IMR-90 (cell line): ENCODE measurements at regions not wholly inside any gene's neighbourhood (a gene's known extent, or its start where the extent isn't known, plus 50 kb on each side); places are given as distances from the start of the nearest gene placed in this dataset.

Experiments
- ATAC-seq: fragments of 200-7000 bp; cut with Tn5 transposase; 2 replicates; pipeline ENCODE4 v1.9.1; 2020; ENCODE audit warnings: low read depth, mild to moderate bottlenecking, moderate library complexity
- BruUV-seq: library from RNA; stranded (reverse); fragments of 400-500 nt; replicated peaks from 2 replicates; lab custom pipeline; 2021; lab: Mats Ljungman, UMichigan
- CTCF ChIA-PET: fragments of 300-600 bp; formaldehyde crosslinking; extraction: SDS; loops from one replicate; lab custom pipeline; 2021; ENCODE audit warnings: antibody characterized with exemption; lab: Yijun Ruan, JAX
- POLR2A ChIA-PET: fragments of 300-600 bp; sonication (Branson Sonifier 250); formaldehyde crosslinking; loops from one replicate; lab custom pipeline; 2022; ENCODE audit warnings: antibody characterized with exemption; ENCODE audit not compliant: unreplicated experiment; lab: Charles Lee
- DNase-seq: peaks from one replicate; pipeline ENCODE4 v3.0.0; 2013
- H2AFZ ChIP-seq: replicated peaks from 2 replicates; pipeline ENCODE3; 2013; ENCODE audit warnings: low read length, mild to moderate bottlenecking; ENCODE audit not compliant: poor library complexity
- H2AK5ac ChIP-seq: 2 replicates; pipeline ENCODE4 v1.6.1; 2013; ENCODE audit warnings: low read depth, low read length, inconsistent platforms
- H2AK9ac ChIP-seq: replicated peaks from 2 replicates; pipeline ENCODE3; 2013; ENCODE audit warnings: mild to moderate bottlenecking, low read depth, low read length, moderate library complexity; ENCODE audit not compliant: poor library complexity
- H2BK120ac ChIP-seq: 2 replicates; pipeline ENCODE4 v1.6.1; 2013; ENCODE audit warnings: low read depth, low read length, inconsistent platforms
- H2BK15ac ChIP-seq: 3 replicates; pipeline ENCODE4 v1.6.1; 2013; ENCODE audit warnings: low read depth, low read length, inconsistent platforms
- H2BK20ac ChIP-seq: 2 replicates; pipeline ENCODE4 v1.6.1; 2013; ENCODE audit warnings: low read depth, mild to moderate bottlenecking, inconsistent platforms, low read length, moderate library complexity
- H2BK5ac ChIP-seq: 2 replicates; pipeline ENCODE4 v1.6.1; 2013; ENCODE audit warnings: mild to moderate bottlenecking, low read depth, low read length, inconsistent platforms; ENCODE audit not compliant: poor library complexity, severe bottlenecking
- H3K14ac ChIP-seq: replicated peaks from 2 replicates; pipeline ENCODE4 v1.6.1; 2013; ENCODE audit warnings: low read depth, low read length, inconsistent platforms
- H3K18ac ChIP-seq: 2 replicates; pipeline ENCODE4 v1.6.1; 2013; ENCODE audit warnings: low read depth, low read length, control low read depth
- H3K23ac ChIP-seq: 2 replicates; pipeline ENCODE4 v1.6.1; 2013; ENCODE audit warnings: low read depth, low read length, inconsistent platforms
- H3K27ac ChIP-seq: 2 replicates; pipeline ENCODE4 v1.5.1; 2013; ENCODE audit warnings: mild to moderate bottlenecking, control low read depth, low read length; ENCODE audit not compliant: insufficient read depth
- H3K27me3 ChIP-seq: 2 replicates; pipeline ENCODE4 v1.6.1; 2013; ENCODE audit warnings: low read length; ENCODE audit not compliant: control insufficient read depth, insufficient read depth
- H3K36me3 ChIP-seq: 2 replicates; pipeline ENCODE4 v1.6.1; 2013; ENCODE audit warnings: low read length, mixed read lengths; ENCODE audit not compliant: control insufficient read depth, insufficient read depth
- H3K4ac ChIP-seq: 2 replicates; pipeline ENCODE4 v1.6.1; 2013; ENCODE audit warnings: low read depth, low read length, inconsistent platforms
- H3K4me1 ChIP-seq: 2 replicates; pipeline ENCODE4 v1.6.1; 2013; ENCODE audit warnings: low read length, mixed read lengths; ENCODE audit not compliant: control insufficient read depth, insufficient read depth
- H3K4me2 ChIP-seq: 2 replicates; pipeline ENCODE4 v1.6.1; 2013; ENCODE audit warnings: low read depth, mild to moderate bottlenecking, control low read depth, low read length, moderate library complexity
- H3K4me3 ChIP-seq: 2 replicates; pipeline ENCODE4 v1.5.1; 2013; ENCODE audit warnings: low read depth, mild to moderate bottlenecking, control low read depth, low read length, moderate library complexity; ENCODE audit not compliant: insufficient read depth
- H3K56ac ChIP-seq: 2 replicates; pipeline ENCODE4 v1.6.1; 2013; ENCODE audit warnings: low read length, inconsistent platforms; ENCODE audit not compliant: insufficient read depth; ENCODE audit errors: extremely low read depth
- H3K79me1 ChIP-seq, 2 experiments: 2 replicates each; pipeline ENCODE4 v1.6.1; 2013; ENCODE audit warnings: low read length in 2 of 2, inconsistent platforms in 1 of 2, low read depth in 1 of 2
- H3K9ac ChIP-seq: 2 replicates; pipeline ENCODE4 v1.6.1; 2013; ENCODE audit warnings: low read depth, low read length, control low read depth
- H3K9me1 ChIP-seq: 2 replicates; pipeline ENCODE4 v1.6.1; 2013; ENCODE audit warnings: low read length, inconsistent platforms; ENCODE audit not compliant: insufficient read depth
- H3K9me3 ChIP-seq: 2 replicates; pipeline ENCODE4 v1.6.1; 2013; ENCODE audit warnings: low read length; ENCODE audit not compliant: control insufficient read depth, insufficient read depth
- H4K20me1 ChIP-seq: 2 replicates; pipeline ENCODE4 v1.6.1; 2013; ENCODE audit warnings: low read length, inconsistent platforms; ENCODE audit not compliant: insufficient read depth
- H4K5ac ChIP-seq: 2 replicates; pipeline ENCODE4 v1.6.1; 2013; ENCODE audit warnings: mild to moderate bottlenecking, low read depth, low read length, control low read depth
- H4K8ac ChIP-seq, 2 experiments: 2 replicates each; pipeline ENCODE4 v1.6.1; 2013; ENCODE audit warnings: low read depth in 2 of 2, low read length in 2 of 2, control low read depth in 1 of 2, inconsistent platforms in 1 of 2
- H4K91ac ChIP-seq: 2 replicates; pipeline ENCODE4 v1.6.1; 2013; ENCODE audit warnings: low read depth, low read length, inconsistent platforms; ENCODE audit not compliant: insufficient read depth
- BHLHE40 ChIP-seq: fragments of 150-350 bp; IDR thresholded peaks from 2 replicates; pipeline ENCODE4 v1.6.1; 2016; ENCODE audit warnings: mild to moderate bottlenecking, low read depth, low read length
- MAFK ChIP-seq: IDR thresholded peaks from 2 replicates; pipeline ENCODE4 v1.6.1; 2012; ENCODE audit warnings: low read depth, low read length, improper control_type of control experiment
- RCOR1 ChIP-seq: IDR thresholded peaks from 2 replicates; pipeline ENCODE4 v1.6.1; 2012; ENCODE audit warnings: mild to moderate bottlenecking, low read length, improper control_type of control experiment; ENCODE audit not compliant: insufficient replicate concordance
- RFX5 ChIP-seq: IDR thresholded peaks from 2 replicates; pipeline ENCODE4 v1.8.0; 2012; ENCODE audit warnings: low read depth, mild to moderate bottlenecking, low read length, moderate library complexity
- USF2 ChIP-seq: fragments of 150-350 bp; IDR thresholded peaks from 2 replicates; pipeline ENCODE4 v1.6.1; 2017; ENCODE audit warnings: mild to moderate bottlenecking, antibody characterized with exemption, low read length, low read depth
- WGBS, 2 experiments: methylation state at CpG; one replicate each; pipeline versions ENCODE4 v1.1.5 to v1.1.7; 2013; ENCODE audit warnings: missing lambda C conversion rate in 2 of 2; ENCODE audit not compliant: insufficient read length in 1 of 2; ENCODE audit errors: extremely low coverage in 2 of 2; 5-methylcytosine and 5-hydroxymethylcytosine counted together
- dilution Hi-C: fragments of 300-500 bp; cut with HindIII; formaldehyde crosslinking; loops from one replicate; pipeline ENCODE4 v1.14.3; 2018; ENCODE audit warnings: low sequenced_read_pairs; ENCODE audit not compliant: unreplicated experiment
- in situ Hi-C: fragments of 300-500 bp; cut with MboI; formaldehyde crosslinking; loops from 3 replicates; pipeline ENCODE4 v1.14.3; 2019; ENCODE audit warnings: low sequenced_read_pairs, inconsistent platforms, mixed read lengths
- intact Hi-C: fragments of 100-400 bp; cut with micrococcal nuclease; formaldehyde crosslinking; loops from 2 replicates; pipeline ENCODE4 v1.10.0; 2022

GRCh38 chr2:194672994-194673393 is 984.0 kb upstream of the SLC39A10 start:
- intact Hi-C loops, result no loop called here
- peaks cover 8% of the 10 kb centered on the region for H3K9me3 ChIP-seq
- H3K27me3 ChIP-seq, result no peaks in the 10 kb centered on the region
- no peak overlapping the region for H2AFZ ChIP-seq
- no peak overlapping the region for H4K5ac ChIP-seq
- ATAC-seq (no peak), DNase-seq (no peak)
- H3K79me1 ChIP-seq, result no peaks in the 10 kb centered on the region
- POLR2A ChIA-PET, result no interaction called here
- H3K18ac ChIP-seq, result no peak overlapping the region
- H3K4me1 ChIP-seq, result no peaks in the 10 kb centered on the region
- no peak overlapping the region for H2BK15ac ChIP-seq
- H3K4me2 ChIP-seq, result no peak overlapping the region
- H3K4me3 ChIP-seq, result no peak overlapping the region
- in situ Hi-C loops, result no loop called here
- no peak overlapping the region for H2AK5ac ChIP-seq
- no peak overlapping the region for H3K56ac ChIP-seq
- H3K27ac ChIP-seq, result no peak overlapping the region
- H2BK120ac ChIP-seq, result no peak overlapping the region
- no peak overlapping the region for H4K91ac ChIP-seq
- no peak overlapping the region for H2BK5ac ChIP-seq
- no peak overlapping the region for H2AK9ac ChIP-seq
- no peak overlapping the region for H3K4ac ChIP-seq
- no CpG with 5 or more reads among the region's 3 CpGs for WGBS, 2 experiments
- TF ChIP-seq RCOR1 (no peak), BHLHE40 (no peak), USF2 (no peak), RFX5 (no peak), MAFK (no peak)
- H3K9me1 ChIP-seq, result no peaks in the 10 kb centered on the region
- BruUV-seq, result no TSS peak
- H4K8ac ChIP-seq, result no peak overlapping the region
- H3K23ac ChIP-seq, result no peak overlapping the region
- H3K14ac ChIP-seq, result no peak overlapping the region
- dilution Hi-C loops, result no loop called here
- no peaks in the 10 kb centered on the region for H4K20me1 ChIP-seq
- CTCF ChIA-PET, result no interaction called here
- H2BK20ac ChIP-seq, result no peak overlapping the region
- no peaks in the 10 kb centered on the region for H3K36me3 ChIP-seq
- no peak overlapping the region for H3K9ac ChIP-seq
